ENCODE measurements at regions not wholly inside any gene's neighbourhood (a gene's known extent, or its start where the extent isn't known, plus 50 kb on each side); places are given as distances from the start of the nearest gene placed in this dataset.

GRCh38 chr16:64035337-64035736 lies 1086.5 kb downstream of the CDH11 start:
- DNase-seq (ENCODE audit: low spot score): no peak
- no peak for ATAC-seq (ENCODE audit: low FRiP score)
- TF ChIP-seq CTCF (IDR thresholded peaks at IDR 0.05): no peak

DNA sequence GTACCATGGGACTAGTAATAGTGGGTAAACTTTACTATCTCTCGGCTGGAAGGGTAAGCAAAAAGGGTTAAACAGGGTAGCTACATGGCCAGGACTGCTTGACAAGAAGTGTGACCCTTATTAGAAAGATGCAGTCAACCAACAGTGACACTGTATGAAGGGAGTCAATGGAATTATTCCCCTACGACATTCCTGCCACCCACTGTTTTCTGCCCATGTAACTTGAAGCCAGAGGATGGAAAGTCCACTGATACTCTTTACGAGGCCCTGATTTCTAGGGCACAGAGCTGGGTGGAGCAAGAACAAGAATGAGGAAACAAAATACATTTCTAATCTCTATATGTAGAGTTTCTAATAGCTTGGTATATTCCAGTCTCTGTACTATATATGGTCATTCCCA lies 1102.5 kb downstream of the CDH11 start:
- TF ChIP-seq CTCF (IDR thresholded peaks at IDR 0.05): no peak
- DNase-seq (ENCODE audit: low spot score) (no peak), ATAC-seq (ENCODE audit: low FRiP score) (no peak)

- ATAC-seq (ENCODE audit: low FRiP score) (no peak), DNase-seq (ENCODE audit: low spot score) (no peak)
- no peak for TF ChIP-seq CTCF (IDR thresholded peaks at IDR 0.05)
Observed at GRCh38 chr16:64017796-64018195, 1104.1 kb downstream of the CDH11 start.

- no peak for TF ChIP-seq CTCF (IDR thresholded peaks at IDR 0.05)
- no peak for DNase-seq (ENCODE audit: low spot score)
- no peak for ATAC-seq (ENCODE audit: low FRiP score)
Observed at GRCh38 chr16:64013856-64014255, 1108.0 kb downstream of the CDH11 start.

GRCh38 chr16:64012166-64012565 lies 1109.7 kb downstream of the CDH11 start:
- no peak for TF ChIP-seq CTCF (IDR thresholded peaks at IDR 0.05)
- DNase-seq (ENCODE audit: low spot score) (no peak), ATAC-seq (ENCODE audit: low FRiP score) (no peak)

DNA sequence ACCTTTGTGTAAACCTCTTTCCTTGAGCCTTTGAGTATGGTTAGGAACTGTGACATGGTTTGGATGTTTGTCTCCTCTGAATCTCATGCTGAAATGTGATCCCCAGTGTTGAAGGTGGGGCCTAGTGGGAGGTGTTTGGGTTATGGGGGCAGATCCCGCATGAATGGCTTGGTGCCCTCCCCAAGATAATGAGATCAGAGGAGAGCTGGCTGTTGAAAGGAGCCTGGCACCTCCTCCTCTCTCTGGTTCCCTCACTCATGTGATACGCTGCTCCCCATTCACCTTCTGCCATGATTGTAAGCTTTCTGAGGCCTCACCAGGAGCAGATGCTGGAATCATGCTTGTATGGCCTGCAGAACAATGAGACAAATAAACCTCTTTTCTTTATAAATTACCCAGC lies 1110.2 kb downstream of the CDH11 start:
- ATAC-seq (ENCODE audit: low FRiP score) (no peak), DNase-seq (ENCODE audit: low spot score) (no peak)
- TF ChIP-seq CTCF (IDR thresholded peaks at IDR 0.05): no peak

DNA sequence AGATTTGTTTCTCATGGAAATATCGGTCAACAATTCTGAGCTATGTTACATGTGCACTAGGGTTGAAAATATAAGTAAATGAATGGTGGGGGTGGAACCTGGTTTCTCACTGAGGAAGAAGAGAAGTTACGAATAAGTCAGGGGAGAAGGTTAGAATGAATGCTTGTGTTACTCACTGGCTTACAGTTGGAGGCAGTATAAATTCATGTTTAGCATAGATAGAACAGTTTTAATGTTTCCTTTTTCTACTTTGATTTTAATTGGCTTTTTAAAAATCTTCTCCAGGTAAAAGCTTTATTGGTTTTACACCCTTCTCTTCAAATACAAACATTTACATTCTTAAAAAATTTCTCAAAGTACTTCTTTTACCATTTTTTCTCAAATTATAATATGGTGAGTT lies 1113.7 kb downstream of the CDH11 start:
- no peak for TF ChIP-seq CTCF (IDR thresholded peaks at IDR 0.05)
- DNase-seq (ENCODE audit: low spot score) (no peak), ATAC-seq (ENCODE audit: low FRiP score) (no peak)

Data from omental fat pad (tissue), 3 donors.